ENCODE measurements at regions not wholly inside any gene's neighbourhood (a gene's known extent, or its start where the extent isn't known, plus 50 kb on each side); places are given as distances from the start of the nearest gene placed in this dataset.

GRCh38 chr10:43882711-43883110 lies 234.0 kb upstream of the ZNF32 start:
- TF ChIP-seq FOXA2 (IDR thresholded peaks at IDR 0.05) (no peak), CTCF (IDR thresholded peaks at IDR 0.05; ENCODE audit: low read depth, low read length, missing input control) (no peak), MAX (IDR thresholded peaks at IDR 0.05) (no peak), SP1 (IDR thresholded peaks at IDR 0.05) (no peak), RXRA (IDR thresholded peaks at IDR 0.05) (no peak), TAF1 (conservative IDR thresholded peaks at IDR 0.05) (no peak), GABPA (IDR thresholded peaks at IDR 0.05 in 1 of 2, conservative IDR thresholded peaks at IDR 0.05 in 1 of 2) (no peak)

All from liver (tissue), 3 donors.